Activated CD4-positive, alpha-beta T cell treated with anti-CD3 and anti-CD28 coated beads, Interleukin-2, amount 50 U/mL, for 1 hour (primary cell): ENCODE measurements at regions not wholly inside any gene's neighbourhood (a gene's known extent, or its start where the extent isn't known, plus 50 kb on each side); places are given as distances from the start of the nearest gene placed in this dataset.
A peak's percentile ranks its signal among the peaks of the same experiment; 100 is the strongest.
"Not testable (repeated sequence)": the region's sequence is repeated elsewhere in the genome, so short reads cannot be mapped to it uniquely, and the experiment has no call there.

ENCODE experiments used
- DNase-seq: peaks from one replicate; pipeline ENCODE4 v3.0.0-alpha.2; 2020

DNA sequence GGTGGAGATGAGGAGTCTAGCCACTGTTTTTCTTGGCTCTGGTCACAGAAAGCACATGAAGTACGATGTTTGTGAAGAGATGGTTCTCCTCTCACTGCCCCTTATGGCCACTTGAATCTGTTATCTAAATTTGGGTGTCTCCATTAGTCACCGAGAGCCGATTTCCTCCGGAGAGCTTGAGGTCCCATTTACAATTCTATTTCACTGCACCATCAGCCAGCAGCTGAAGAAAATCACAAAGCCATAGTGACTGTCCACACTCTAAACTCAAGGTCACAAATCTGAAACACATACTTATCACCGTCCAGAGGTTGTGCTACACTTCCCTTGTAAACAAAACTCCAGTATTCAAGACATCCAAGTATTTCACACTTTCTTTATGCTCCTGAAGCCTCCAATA, 207.2 kb upstream of the FRG1 start:
- DNase-seq, result not testable (repeated sequence)

DNA sequence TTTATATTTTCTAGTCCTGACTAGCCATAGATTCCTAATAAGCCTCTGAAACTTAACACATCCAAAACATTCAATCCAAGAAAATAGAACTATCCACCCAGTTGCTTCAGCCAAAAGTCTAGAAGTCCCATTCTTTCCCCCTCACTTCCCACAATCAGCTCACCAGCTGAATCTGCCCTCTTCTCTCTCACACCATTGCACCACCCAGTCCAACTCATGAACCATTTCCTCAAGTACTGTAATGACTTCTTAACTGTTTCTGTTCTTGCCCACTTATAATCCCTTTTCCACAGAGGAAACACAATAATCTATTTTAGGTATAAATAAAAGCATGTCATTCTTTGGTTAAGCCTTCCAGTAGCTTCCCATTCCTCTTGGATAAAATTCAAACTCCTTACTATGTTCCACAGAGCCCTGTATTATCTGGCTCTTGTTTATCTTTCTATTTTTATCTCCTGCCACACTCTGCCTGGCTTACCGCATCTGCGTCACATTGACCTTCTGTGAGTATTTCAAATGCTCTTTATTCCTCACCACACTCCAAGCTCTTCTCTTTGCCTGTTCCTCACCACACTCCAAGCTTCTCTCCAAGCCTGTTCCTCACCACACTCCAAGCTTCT, 205.9 kb upstream of the FRG1 start:
- not testable (repeated sequence) for DNase-seq

GRCh38 chr4:189736656-189737055, 204.0 kb upstream of the FRG1 start:
- DNase-seq, result not testable (repeated sequence)

GRCh38 chr4:189740118-189740517, 200.6 kb upstream of the FRG1 start:
- DNase-seq, result not testable (repeated sequence)

- no peak for DNase-seq
Observed at GRCh38 chr4:189740873-189741272, 199.8 kb upstream of the FRG1 start.

DNA sequence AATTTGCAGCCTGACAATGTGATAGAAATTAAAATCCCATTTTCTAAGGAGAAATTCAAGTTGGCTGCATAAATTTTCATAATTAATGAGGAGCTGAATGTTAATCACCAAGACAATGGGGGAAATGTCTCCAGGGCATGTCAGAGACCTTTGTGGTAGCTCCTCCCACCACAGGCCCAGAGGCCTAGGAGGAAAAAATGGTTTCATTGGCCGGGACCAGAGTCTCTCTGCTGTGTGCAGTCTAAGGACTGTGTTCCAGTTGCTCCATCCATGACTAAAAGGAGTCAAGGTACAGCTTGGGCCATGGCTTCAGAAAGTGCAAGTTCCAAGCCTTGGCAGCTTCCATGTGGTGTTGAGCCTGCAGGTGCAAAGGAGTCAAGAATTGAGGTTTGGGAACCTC, 187.6 kb upstream of the FRG1 start:
- not testable (repeated sequence) for DNase-seq

- no peak for DNase-seq
Observed at GRCh38 chr4:189763583-189763982, 177.1 kb upstream of the FRG1 start.

DNA sequence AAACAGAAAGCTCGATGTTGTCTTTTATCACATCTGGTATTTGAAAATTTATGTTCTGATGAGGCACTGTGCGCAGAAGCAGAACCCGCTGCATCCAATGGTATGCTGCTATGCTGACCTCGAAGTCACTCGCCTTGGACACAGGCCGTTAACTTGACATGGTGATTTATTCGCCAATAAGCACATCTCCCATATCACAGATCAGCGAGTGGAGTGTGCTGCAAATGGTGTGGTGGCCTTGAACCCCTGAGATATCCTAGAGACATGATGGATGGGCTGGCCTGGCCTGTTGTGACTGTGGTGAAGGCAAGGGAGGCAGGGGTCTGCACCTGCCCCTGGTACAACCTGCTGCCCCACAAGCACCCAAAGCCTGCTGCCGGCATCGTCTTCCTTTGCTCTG, 175.4 kb upstream of the FRG1 start:
- no peak for DNase-seq

GRCh38 chr4:189765736-189766135, 174.9 kb upstream of the FRG1 start:
- DNase-seq, result no peak

DNA sequence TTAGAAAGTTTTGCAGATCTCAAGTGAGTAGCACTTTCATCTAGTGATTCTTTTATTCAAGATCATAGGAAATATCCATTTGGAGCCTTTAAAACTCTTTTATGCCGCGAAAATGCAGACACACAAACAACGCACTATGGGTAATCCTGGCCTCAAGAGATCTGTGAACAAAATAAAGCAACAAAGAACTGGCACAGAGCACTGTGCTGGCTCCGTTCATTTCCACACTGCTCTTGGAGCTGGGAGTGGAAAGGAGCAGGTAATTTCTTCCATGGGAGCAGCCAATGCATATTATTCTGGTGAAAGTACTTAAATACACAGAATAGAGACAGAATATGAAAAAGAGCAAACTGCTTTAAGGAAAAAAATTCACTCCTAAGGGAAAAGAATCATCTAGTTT, 172.7 kb upstream of the FRG1 start:
- DNase-seq, result no peak

DNA sequence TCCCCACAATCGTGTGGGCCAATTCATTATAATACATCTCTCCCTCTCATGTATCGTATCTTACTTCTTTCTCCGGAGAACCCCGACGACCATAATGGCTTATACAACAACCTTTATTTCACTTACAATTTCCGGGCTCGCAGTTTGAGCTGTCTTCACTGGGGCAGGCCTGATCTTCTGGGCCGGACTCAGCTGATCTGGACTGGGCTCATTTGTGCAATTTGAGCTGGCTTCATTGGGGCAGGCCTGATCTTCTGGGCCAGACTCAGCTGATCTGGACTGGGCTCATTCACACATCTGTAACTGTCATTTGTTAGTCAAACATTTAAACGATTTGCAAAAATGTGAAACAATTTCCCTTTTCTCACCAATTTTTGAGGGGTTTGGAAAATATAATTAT, 171.5 kb upstream of the FRG1 start:
- no peak for DNase-seq

DNA sequence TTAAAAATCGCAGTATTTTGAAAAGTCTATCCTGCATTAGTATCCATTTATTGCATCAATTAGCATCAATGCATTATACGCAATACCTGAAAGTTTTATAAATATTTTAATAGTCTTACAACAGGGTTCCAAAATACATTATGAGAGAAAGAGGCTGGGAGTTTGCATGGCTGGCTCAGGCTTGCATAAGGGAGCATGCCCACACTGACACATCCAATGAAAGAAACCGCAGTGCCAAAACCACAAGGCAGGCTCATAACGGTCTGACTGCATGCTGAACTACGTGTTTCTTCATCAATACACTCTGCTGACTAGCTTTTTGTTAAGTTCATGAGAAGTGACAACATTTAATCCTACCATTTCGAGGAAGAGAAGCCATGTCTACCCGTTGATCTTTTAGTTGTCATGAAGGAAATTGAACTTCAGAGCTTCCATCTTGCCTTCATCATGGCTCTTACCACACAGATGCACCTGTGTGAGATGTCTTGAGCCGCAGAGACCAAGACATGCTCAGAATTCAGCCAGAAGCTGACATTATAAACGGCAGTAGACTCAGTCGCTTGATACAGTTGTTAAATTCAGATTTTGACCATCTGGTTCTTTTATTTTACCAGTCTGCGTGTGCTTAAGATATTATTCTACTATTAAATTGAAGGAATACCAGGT, 168.8 kb upstream of the FRG1 start:
- DNase-seq, result no peak

DNA sequence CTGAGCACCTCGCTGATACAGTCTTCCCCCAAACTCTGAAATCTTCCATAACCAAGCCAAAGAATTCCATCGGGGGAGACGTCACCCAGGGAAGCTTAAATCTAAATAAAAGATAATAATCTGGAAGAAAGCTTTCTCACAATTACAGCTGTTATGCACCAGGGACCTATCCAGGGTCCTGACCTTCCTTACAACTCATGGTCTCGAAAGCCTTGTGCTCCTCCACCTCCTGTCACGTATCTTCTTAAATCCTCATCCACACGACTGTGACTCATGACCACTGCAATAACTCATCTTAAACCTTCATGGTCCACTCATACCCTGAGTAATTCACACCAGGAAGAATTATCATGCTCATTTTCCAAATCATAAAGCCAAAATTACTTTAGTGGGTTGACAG, 166.8 kb upstream of the FRG1 start:
- no peak for DNase-seq

DNA sequence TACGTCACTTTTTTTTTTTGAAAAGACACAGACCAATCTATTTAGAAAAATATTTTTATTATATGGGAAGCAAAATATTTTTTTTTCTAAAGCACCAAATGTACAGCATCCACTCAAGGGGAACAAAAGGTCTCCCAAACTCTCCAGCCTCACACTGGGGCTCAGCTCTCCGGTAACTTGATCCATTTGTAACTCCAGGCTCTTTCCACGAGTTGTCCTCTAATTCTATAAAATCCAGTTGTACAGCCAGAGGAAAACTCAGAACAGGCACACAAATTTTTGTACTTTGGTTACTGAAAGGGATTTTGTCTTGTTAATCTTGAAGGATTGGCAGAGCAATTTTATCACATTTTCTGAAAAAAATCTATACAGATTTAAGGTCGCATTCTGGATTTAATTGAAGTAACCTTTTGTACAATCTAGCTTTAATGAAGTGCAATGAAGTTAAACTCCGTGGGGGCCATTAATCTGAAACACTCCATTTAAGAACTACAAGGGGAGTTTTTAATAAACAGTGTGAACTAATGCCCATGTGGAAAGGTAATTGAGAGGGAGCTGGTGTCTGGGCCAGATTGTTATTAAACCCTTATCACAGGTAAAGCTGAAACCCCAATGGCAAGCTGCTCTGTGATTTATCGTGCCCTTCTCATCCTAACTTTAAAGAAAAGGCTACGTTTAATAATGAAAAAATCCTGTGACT, 161.2 kb upstream of the FRG1 start:
- no peak for DNase-seq

DNA sequence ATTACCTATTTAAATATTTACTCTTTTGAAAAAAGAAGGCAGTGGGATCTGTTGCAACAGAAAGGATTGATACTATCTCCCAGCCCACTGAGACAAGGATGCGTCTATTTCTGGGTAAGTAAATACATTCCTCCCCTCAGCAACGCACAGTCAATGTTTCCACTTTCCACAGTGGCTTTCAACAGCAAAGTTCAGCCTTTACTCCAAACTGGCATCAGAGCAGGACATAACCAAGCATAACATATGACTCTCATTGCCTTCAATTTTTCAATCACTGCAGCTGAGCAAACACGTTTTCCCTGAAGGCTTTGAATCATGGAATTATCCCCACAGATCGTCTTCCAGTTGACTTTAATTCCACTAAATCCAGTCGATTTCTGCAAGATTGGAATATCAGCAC, 160.3 kb upstream of the FRG1 start:
- no peak for DNase-seq

GRCh38 chr4:189784651-189785050, 156.0 kb upstream of the FRG1 start:
- DNase-seq, result no peak

DNA sequence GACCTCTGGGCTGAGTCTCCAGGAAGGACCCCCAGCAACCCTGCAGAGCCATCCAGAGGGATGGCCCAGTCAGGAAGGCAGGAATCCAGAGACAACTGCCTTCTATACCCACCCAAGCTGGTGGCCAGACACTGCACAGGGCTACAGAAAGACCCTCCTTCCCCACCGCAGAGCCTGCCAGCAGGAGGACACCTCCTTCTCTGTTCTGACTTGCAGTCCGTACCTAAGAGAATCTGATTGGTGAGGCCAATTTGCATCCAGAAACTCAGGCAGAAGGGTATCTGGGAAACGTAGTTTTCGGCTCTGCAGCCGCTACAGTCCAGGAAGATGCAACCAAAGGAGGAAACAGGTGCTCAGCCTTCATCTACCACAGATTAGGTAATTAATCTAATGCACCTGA, 155.4 kb upstream of the FRG1 start:
- DNase-seq, result no peak

- no peak for DNase-seq
Observed at GRCh38 chr4:189786447-189786846, 154.2 kb upstream of the FRG1 start.

- DNase-seq, result no peak
Observed at GRCh38 chr4:189787216-189788031, 153.2 kb upstream of the FRG1 start.

- DNase-seq, result peak; percentile 41
Observed at GRCh38 chr4:189792924-189793618, 147.6 kb upstream of the FRG1 start.

- DNase-seq, result no peak
Observed at GRCh38 chr4:189800545-189801088, 140.1 kb upstream of the FRG1 start.

- no peak for DNase-seq
Observed at GRCh38 chr4:189802884-189803283, 137.8 kb upstream of the FRG1 start.

GRCh38 chr4:189804894-189805293, 135.8 kb upstream of the FRG1 start:
- no peak for DNase-seq
